DND-41 (cell line): ENCODE measurements at regions not wholly inside any gene's neighbourhood (a gene's known extent, or its start where the extent isn't known, plus 50 kb on each side); places are given as distances from the start of the nearest gene placed in this dataset.

Source experiments
- ATAC-seq: fragments of 200-7000 bp; cut with Tn5 transposase; 3 replicates; pipeline ENCODE4 v1.9.1; 2021; ENCODE audit warnings: low read depth; ENCODE audit not compliant: insufficient read depth
- DNase-seq: peaks from one replicate; pipeline ENCODE4 v3.0.0-alpha.2; 2020
- H2AFZ ChIP-seq: 2 replicates; pipeline ENCODE4 v1.6.0; 2012; ENCODE audit warnings: low read depth, low read length
- H3K27ac ChIP-seq: 2 replicates; pipeline ENCODE4 v1.5.1; 2012; ENCODE audit warnings: low read length, inconsistent platforms
- H3K27me3 ChIP-seq: fragments of 200-600 bp; sonication (generic); 2 replicates; pipeline ENCODE4 v1.6.0; 2012; ENCODE audit warnings: low read length, mild to moderate bottlenecking, inconsistent platforms; ENCODE audit not compliant: insufficient read depth, poor library complexity
- H3K36me3 ChIP-seq: 2 replicates; pipeline ENCODE4 v1.5.1; 2012; ENCODE audit warnings: low read length, inconsistent platforms; ENCODE audit not compliant: insufficient read depth
- H3K4me1 ChIP-seq: 2 replicates; pipeline ENCODE4 v1.5.1; 2012; ENCODE audit warnings: mild to moderate bottlenecking, low read length; ENCODE audit not compliant: insufficient read depth
- H3K4me2 ChIP-seq: 2 replicates; pipeline ENCODE4 v1.6.0; 2012; ENCODE audit warnings: mild to moderate bottlenecking, moderate library complexity, low read length, inconsistent platforms; ENCODE audit not compliant: insufficient read depth
- H3K4me3 ChIP-seq, 2 experiments: fragments of 200-600 bp in 1 of 2; shearing (Covaris generic) in 1 of 2; 2 replicates each; pipeline ENCODE4 v1.5.1; 2012 to 2016; ENCODE audit warnings: inconsistent platforms in 2 of 2, low read length in 2 of 2, mild to moderate bottlenecking in 2 of 2, low read depth in 1 of 2, moderate library complexity in 1 of 2
- H3K79me2 ChIP-seq: 2 replicates; pipeline ENCODE4 v1.6.0; 2012; ENCODE audit warnings: low read length, inconsistent platforms; ENCODE audit not compliant: insufficient read depth
- H3K9ac ChIP-seq: 2 replicates; pipeline ENCODE4 v1.6.0; 2012; ENCODE audit warnings: low read depth, mild to moderate bottlenecking, inconsistent platforms, low read length, moderate library complexity
- H3K9me3 ChIP-seq: 2 replicates; pipeline ENCODE4 v1.5.1; 2012; ENCODE audit warnings: low read length, moderate library complexity, mild to moderate bottlenecking, inconsistent platforms; ENCODE audit not compliant: insufficient read depth, severe bottlenecking
- H4K20me1 ChIP-seq: 2 replicates; pipeline ENCODE4 v1.6.0; 2012; ENCODE audit warnings: low read length; ENCODE audit not compliant: insufficient read depth
- EZH2 ChIP-seq: IDR thresholded peaks from 3 replicates; pipeline ENCODE4 v1.6.1; 2012; ENCODE audit warnings: borderline replicate concordance, low read depth, mild to moderate bottlenecking, moderate library complexity, low read length, inconsistent platforms; ENCODE audit not compliant: severe bottlenecking
- TF ChIP-seq, protein P1 (sequence below): IDR thresholded peaks from 2 replicates; pipeline ENCODE4 v1.5.1; 2012; ENCODE audit warnings: borderline replicate concordance, low read length, moderate library complexity, mild to moderate bottlenecking; ENCODE audit not compliant: poor library complexity, severe bottlenecking; ENCODE audit errors: extremely low read depth

DNA sequence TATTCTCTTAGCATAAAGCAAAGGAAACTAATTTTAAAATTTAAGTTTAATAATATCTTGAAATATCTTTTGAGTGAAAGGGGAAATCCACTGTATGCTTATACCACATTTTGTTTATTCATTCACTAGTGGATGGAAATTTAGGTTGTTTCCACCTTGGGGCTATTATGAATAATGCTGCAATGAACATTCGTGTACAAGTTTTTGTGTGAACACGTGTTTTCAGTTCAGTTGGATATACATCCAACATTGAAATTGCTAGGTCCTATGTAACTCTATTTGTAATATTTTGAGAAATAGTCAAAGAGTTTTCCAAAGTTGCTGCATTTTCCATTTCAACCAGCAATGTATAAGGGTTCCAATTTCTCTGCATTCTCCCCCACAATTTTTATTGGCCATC, 83.7 kb upstream of the ETV6 start:
- no peak for ATAC-seq
- no peaks in the 10 kb centered on the region for H3K27me3 ChIP-seq
- no peak overlapping the region for H3K9ac ChIP-seq
- no peaks in the 10 kb centered on the region for H4K20me1 ChIP-seq
- no peak overlapping the region for H3K4me2 ChIP-seq
- H3K4me1 ChIP-seq = no peaks in the 10 kb centered on the region
- DNase-seq = no peak
- H3K9me3 ChIP-seq = no peaks in the 10 kb centered on the region
- H3K36me3 ChIP-seq = no peaks in the 10 kb centered on the region
- H3K4me3 ChIP-seq = no peak overlapping the region
- H2AFZ ChIP-seq = no peak overlapping the region
- H3K27ac ChIP-seq = no peak overlapping the region
- TF ChIP-seq, protein P1, sequence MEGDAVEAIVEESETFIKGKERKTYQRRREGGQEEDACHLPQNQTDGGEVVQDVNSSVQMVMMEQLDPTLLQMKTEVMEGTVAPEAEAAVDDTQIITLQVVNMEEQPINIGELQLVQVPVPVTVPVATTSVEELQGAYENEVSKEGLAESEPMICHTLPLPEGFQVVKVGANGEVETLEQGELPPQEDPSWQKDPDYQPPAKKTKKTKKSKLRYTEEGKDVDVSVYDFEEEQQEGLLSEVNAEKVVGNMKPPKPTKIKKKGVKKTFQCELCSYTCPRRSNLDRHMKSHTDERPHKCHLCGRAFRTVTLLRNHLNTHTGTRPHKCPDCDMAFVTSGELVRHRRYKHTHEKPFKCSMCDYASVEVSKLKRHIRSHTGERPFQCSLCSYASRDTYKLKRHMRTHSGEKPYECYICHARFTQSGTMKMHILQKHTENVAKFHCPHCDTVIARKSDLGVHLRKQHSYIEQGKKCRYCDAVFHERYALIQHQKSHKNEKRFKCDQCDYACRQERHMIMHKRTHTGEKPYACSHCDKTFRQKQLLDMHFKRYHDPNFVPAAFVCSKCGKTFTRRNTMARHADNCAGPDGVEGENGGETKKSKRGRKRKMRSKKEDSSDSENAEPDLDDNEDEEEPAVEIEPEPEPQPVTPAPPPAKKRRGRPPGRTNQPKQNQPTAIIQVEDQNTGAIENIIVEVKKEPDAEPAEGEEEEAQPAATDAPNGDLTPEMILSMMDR = no peak
- TF ChIP-seq EZH2 = no peak
- no peaks in the 10 kb centered on the region for H3K79me2 ChIP-seq

DNA sequence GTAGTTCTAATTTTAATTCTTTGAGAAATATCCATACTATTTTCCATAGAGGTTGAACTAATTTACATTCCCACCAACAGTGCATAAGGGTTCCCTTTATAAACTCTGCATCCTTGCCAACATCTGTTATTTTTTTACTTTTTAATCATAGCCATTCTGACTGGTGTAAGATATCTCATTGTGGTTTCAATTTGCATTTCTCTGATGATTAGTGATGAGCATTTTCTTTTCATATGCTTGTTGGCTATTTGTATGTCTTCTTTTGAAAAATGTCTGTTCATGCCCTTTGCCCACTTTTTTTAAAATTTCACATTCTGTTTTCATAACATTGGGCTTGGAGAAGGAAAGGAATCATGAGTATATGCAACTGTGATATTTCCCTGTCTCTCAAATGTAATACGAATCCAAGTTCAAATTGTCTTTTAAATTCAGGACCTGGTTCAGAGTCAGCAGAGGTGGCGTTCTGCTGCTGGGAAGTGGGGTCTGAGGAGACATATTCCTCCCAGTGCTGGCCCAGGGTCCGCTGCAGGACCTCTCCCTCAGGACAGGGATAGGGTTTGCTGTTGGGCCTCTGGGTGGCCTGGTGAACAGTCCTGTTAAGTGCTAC, 81.2 kb upstream of the ETV6 start:
- no peaks in the 10 kb centered on the region for H4K20me1 ChIP-seq
- H3K27ac ChIP-seq = no peak overlapping the region
- H3K4me3 ChIP-seq = no peak overlapping the region
- no peaks in the 10 kb centered on the region for H3K27me3 ChIP-seq
- no peak overlapping the region for H3K9ac ChIP-seq
- no peaks in the 10 kb centered on the region for H3K36me3 ChIP-seq
- ATAC-seq (no peak), DNase-seq (no peak)
- TF ChIP-seq EZH2 = no peak
- TF ChIP-seq, protein P1 = no peak
- H2AFZ ChIP-seq = no peak overlapping the region
- no peak overlapping the region for H3K4me2 ChIP-seq
- no peaks in the 10 kb centered on the region for H3K79me2 ChIP-seq
- no peaks in the 10 kb centered on the region for H3K4me1 ChIP-seq
- no peaks in the 10 kb centered on the region for H3K9me3 ChIP-seq

GRCh38 chr12:11568762-11569478, 80.6 kb upstream of the ETV6 start:
- no peaks in the 10 kb centered on the region for H3K9me3 ChIP-seq
- H3K27me3 ChIP-seq = no peaks in the 10 kb centered on the region
- no peaks in the 10 kb centered on the region for H4K20me1 ChIP-seq
- H3K36me3 ChIP-seq = no peaks in the 10 kb centered on the region
- no peak overlapping the region for H3K4me2 ChIP-seq
- no peak overlapping the region for H3K9ac ChIP-seq
- no peaks in the 10 kb centered on the region for H3K79me2 ChIP-seq
- ATAC-seq (no peak), DNase-seq (no peak)
- no peak overlapping the region for H3K27ac ChIP-seq
- TF ChIP-seq EZH2 = no peak
- TF ChIP-seq, protein P1 = no peak
- no peak overlapping the region; the same call in 1 of the 2 replicates for H2AFZ ChIP-seq
- no peak overlapping the region for H3K4me3 ChIP-seq
- no peaks in the 10 kb centered on the region for H3K4me1 ChIP-seq
